GM12865 (cell line): ENCODE measurements at regions not wholly inside any gene's neighbourhood (a gene's known extent, or its start where the extent isn't known, plus 50 kb on each side); places are given as distances from the start of the nearest gene placed in this dataset.
"Not testable (repeated sequence)": the region's sequence is repeated elsewhere in the genome, so short reads cannot be mapped to it uniquely, and the experiment has no call there.

ENCODE experiments used
- DNase-seq: peaks from one replicate; pipeline ENCODE4 v3.0.0; 2010; ENCODE audit warnings: low read depth
- H3K4me3 ChIP-seq: 2 replicates; pipeline ENCODE4 v1.5.1; 2011; ENCODE audit warnings: mild to moderate bottlenecking, low read depth, low read length, control low read depth
- TF ChIP-seq, protein P1 (sequence below): IDR thresholded peaks from 2 replicates; pipeline ENCODE4 v1.5.1; 2011; ENCODE audit warnings: low read length, control low read depth, low read depth, inconsistent platforms; ENCODE audit not compliant: insufficient read depth; ENCODE audit errors: missing control alignments

DNA sequence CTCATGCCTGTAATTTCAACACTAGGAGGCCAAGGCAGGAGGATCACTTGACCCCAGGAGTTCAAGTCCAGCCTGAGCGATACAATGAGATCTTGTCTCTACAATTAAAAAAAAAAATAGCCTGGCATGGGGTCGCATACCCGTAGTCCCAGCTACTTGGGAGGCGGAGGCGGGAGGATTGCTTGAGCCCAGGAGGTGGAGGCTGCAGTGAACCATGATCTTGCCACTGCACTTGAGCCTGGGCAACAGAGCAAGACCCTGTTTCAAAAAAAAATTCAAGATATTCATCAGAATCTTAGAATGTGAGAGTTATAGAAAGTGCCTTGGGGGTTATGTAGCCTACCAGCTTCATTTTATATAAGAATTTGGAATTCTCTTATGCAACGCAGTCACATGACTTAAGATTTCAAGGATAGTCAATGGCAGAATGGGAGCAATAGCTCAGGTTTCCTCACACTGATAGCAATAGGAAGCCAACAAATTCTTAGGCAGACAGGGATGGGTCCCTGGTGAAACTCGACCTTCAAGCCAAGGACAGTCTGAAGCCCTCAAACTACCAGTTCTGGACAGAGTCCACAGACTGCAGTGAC, 462.5 kb downstream of the SETD4 start:
- TF ChIP-seq, protein P1, sequence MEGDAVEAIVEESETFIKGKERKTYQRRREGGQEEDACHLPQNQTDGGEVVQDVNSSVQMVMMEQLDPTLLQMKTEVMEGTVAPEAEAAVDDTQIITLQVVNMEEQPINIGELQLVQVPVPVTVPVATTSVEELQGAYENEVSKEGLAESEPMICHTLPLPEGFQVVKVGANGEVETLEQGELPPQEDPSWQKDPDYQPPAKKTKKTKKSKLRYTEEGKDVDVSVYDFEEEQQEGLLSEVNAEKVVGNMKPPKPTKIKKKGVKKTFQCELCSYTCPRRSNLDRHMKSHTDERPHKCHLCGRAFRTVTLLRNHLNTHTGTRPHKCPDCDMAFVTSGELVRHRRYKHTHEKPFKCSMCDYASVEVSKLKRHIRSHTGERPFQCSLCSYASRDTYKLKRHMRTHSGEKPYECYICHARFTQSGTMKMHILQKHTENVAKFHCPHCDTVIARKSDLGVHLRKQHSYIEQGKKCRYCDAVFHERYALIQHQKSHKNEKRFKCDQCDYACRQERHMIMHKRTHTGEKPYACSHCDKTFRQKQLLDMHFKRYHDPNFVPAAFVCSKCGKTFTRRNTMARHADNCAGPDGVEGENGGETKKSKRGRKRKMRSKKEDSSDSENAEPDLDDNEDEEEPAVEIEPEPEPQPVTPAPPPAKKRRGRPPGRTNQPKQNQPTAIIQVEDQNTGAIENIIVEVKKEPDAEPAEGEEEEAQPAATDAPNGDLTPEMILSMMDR, result no peak
- no peak overlapping the region for H3K4me3 ChIP-seq
- no peak for DNase-seq

DNA sequence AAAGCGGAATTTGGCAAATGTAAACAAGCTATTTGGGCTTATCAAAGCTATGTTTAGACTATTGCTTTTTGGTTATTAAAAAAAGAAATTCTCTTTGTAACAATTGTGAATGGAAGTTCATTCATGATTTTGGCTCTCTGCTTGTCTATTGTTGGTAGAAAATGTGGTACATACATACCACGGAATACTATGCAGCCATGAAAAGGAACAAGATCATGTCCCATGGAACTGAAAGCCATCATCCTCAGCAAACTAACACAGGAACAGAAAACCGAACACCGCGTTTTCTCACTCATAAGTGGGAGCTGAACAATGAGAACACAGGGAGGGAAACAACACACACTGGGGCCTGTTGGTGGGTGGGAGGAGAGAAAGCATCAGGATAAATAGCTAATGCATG, 465.4 kb downstream of the SETD4 start:
- no peak for DNase-seq
- H3K4me3 ChIP-seq, result no peak overlapping the region
- TF ChIP-seq, protein P1, result no peak

DNA sequence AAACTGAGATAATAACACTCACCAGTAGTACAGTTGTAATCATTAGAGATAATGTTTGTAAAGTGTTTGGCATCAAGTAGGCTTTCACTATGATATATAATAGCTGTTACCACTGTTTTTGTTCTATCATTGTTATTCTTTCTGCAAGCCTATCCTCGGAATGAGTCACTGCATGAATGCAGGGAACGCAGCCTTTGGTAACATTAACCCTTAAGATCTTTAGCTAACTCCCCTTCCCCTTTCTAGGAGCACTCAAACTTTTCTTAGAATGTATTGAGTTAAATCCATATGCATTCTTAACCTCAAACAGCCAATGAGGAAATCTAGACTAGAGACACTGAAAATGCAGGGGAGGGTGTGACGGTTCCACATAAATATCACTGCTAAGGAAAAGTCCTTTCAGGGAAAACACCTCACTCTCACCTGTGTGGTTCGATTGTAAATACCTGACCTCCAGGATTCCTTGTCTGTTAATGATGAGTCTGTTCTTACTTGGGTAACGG, 467.3 kb downstream of the SETD4 start:
- no peak overlapping the region for H3K4me3 ChIP-seq
- DNase-seq, result no peak
- TF ChIP-seq, protein P1, result no peak

DNA sequence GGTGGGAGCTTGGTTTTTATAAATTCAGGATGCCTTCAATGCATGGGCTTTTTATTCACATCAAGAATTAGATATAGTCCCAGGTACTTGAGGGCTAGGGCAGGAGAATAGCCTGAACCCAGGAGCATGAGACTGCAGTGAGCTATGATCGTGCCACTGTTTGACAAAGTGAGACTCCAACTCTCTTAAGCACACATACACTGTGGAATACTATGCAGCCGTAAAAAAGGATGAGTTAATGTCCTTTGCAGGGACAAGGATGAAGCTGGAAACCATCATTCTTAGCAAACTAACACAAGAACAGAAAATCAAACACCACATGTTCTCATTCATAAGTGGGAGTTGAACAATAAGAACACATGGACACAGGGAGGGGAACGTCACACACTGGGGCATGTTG, 470.0 kb downstream of the SETD4 start:
- DNase-seq, result not testable (repeated sequence)

DNA sequence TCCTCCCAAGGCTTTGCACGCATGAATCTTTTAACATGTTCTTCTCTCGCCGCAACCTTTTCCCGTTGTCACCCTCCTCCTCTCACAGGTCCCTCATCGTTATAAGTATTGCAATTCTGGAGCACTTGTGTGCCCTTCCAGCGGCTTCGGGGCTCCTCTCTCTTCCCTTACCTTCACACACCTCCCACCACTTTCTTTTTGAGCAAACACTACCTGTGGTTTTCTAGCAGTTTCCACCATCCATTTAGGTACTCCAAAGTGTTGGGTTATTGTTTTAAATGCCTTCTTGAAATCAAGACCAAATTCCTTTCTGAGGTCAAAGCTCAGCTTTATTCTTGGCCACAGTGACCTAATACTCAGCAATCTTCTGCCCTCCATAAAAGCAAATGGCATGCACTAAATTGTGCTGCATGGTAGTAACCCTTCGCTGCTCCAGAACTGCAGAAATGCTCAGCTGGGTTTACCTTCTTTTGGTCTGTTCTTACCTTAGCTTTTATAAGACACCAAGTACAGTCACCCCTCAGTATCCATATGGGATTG, 472.4 kb downstream of the SETD4 start:
- DNase-seq, result no peak
- TF ChIP-seq, protein P1, result no peak
- no peak overlapping the region for H3K4me3 ChIP-seq

More for the DNA sequence above, 470.0 kb downstream of the SETD4 start:
- not testable (repeated sequence) for H3K4me3 ChIP-seq

DNA sequence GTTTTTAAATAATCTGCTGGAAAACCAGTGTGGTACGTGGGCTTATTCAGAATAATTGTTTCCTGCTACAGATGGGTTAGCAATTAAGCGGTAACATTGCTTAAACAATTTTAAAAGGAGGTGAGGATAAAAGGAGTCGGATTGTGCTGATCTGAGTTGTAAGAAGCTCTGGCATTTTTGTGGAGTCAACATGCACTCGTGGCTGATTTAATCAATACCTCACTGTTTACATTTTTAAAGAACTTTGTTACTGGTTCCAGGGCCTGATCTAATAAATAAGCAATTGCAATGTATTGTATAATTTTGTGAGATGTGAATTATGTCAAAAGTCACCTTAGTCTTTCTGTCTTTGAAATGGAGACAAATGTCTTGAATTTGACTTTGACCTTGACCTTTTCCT, 474.0 kb downstream of the SETD4 start:
- TF ChIP-seq, protein P1, result no peak
- no peak overlapping the region for H3K4me3 ChIP-seq
- DNase-seq, result no peak

DNA sequence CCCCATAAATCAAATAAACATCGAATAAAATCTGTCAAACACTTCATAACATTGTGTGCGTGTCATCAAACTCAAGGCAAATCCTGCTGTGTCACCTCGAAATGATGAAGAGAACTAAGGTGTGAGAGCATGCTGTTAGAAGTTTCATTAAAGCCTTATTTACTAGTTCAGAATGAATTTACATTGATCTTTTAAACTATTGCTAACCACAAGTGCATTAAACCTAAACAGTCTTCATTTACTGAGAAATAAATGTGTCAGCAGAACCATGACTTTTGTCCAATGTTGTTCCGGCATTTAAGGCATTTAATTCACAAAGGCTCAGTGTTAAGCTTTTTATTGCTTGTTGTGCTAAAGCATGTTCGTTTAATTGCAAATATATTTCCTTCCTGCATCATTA, 474.4 kb downstream of the SETD4 start:
- DNase-seq, result no peak
- TF ChIP-seq, protein P1, result no peak
- H3K4me3 ChIP-seq, result no peak overlapping the region
